Ovary (tissue), 7 donors: ENCODE measurements at regions not wholly inside any gene's neighbourhood (a gene's known extent, or its start where the extent isn't known, plus 50 kb on each side); places are given as distances from the start of the nearest gene placed in this dataset.
A peak's percentile ranks its signal among the peaks of the same experiment; 100 is the strongest.

Experiments used
- DNase-seq, 5 donors: peaks; one replicate each; pipeline ENCODE4 v3.0.0-alpha.2; 2019 to 2020
- H3K27ac ChIP-seq, 2 donors: fragments of 200-600 bp; one replicate each; pipeline versions ENCODE4 v1.5.1 to v1.8.0; 2019 to 2022
- H3K27me3 ChIP-seq: fragments of 200-600 bp; one replicate; pipeline ENCODE4 v1.8.0; 2022
- H3K36me3 ChIP-seq: fragments of 200-600 bp; sonication (generic); one replicate; pipeline ENCODE4 v1.5.1; 2019
- H3K4me1 ChIP-seq: one replicate; pipeline ENCODE4 v1.8.1; 2013; ENCODE audit warnings: mild to moderate bottlenecking, moderate library complexity; ENCODE audit not compliant: insufficient read depth
- H3K4me3 ChIP-seq: fragments of 200-600 bp; sonication (generic); one replicate; pipeline ENCODE4 v1.5.1; 2017
- H3K9me3 ChIP-seq, 2 donors: fragments of 200-600 bp in 1 of 2; sonication (generic) in 1 of 2; one replicate each; pipeline versions ENCODE4 v1.5.1 to v1.8.1; 2013 to 2019; ENCODE audit warnings: mild to moderate bottlenecking in 1 of 2, moderate library complexity in 1 of 2
- CTCF ChIP-seq, 3 donors: fragments of 450-650 bp in 2 of 3; fragments of 200-600 bp in 1 of 3; IDR thresholded peaks; one replicate each; pipeline versions ENCODE4 v1.5.1 to v1.8.0; 2016 to 2022; ENCODE audit warnings: antibody characterized with exemption in 3 of 3, mild to moderate bottlenecking in 1 of 3
- EP300 ChIP-seq: sonication (generic); formaldehyde crosslinking; IDR thresholded peaks from one replicate; pipeline ENCODE4 v1.6.1; 2017; ENCODE audit warnings: antibody characterized with exemption
- POLR2A ChIP-seq: fragments of 450-650 bp; IDR thresholded peaks from one replicate; pipeline ENCODE4 v1.6.1; 2017; ENCODE audit warnings: antibody characterized with exemption, mild to moderate bottlenecking, moderate library complexity
- WGBS, 3 donors: extraction: QIAGEN DNeasy Blood & Tissue Kit in 1 of 3; methylation state at CpG; one replicate each; pipeline versions ENCODE4 v1.1.5 to v1.1.7; 2013 to 2017; 5-methylcytosine and 5-hydroxymethylcytosine counted together
- intact Hi-C, 4 donors: fragments of 100-400 bp; cut with DNase I; formaldehyde crosslinking; loops; one replicate each; pipeline versions ENCODE4 v1.11.0 to v1.15.1; 2022 to 2023
- donor health status: DM: no; HTN: no; CAD: no; lungs with moderate emphysema.
- donor health status: DM: no; HTN: no; CAD: no.
- donor health status: Bipolar disorder and iron deficiency.
- donor health status: DM: no; HTN: no; CAD: no.
- donor health status: DM: yes; HTN: yes; CAD: no.

GRCh38 chr10:33126742-33127141 is 168.7 kb upstream of the ITGB1 start:
- 82 to 89% (median 89%) methylated on average over 6 of the region's 6 CpGs for WGBS, 3 donors
- H3K4me3 ChIP-seq: no peak overlapping the region

DNA sequence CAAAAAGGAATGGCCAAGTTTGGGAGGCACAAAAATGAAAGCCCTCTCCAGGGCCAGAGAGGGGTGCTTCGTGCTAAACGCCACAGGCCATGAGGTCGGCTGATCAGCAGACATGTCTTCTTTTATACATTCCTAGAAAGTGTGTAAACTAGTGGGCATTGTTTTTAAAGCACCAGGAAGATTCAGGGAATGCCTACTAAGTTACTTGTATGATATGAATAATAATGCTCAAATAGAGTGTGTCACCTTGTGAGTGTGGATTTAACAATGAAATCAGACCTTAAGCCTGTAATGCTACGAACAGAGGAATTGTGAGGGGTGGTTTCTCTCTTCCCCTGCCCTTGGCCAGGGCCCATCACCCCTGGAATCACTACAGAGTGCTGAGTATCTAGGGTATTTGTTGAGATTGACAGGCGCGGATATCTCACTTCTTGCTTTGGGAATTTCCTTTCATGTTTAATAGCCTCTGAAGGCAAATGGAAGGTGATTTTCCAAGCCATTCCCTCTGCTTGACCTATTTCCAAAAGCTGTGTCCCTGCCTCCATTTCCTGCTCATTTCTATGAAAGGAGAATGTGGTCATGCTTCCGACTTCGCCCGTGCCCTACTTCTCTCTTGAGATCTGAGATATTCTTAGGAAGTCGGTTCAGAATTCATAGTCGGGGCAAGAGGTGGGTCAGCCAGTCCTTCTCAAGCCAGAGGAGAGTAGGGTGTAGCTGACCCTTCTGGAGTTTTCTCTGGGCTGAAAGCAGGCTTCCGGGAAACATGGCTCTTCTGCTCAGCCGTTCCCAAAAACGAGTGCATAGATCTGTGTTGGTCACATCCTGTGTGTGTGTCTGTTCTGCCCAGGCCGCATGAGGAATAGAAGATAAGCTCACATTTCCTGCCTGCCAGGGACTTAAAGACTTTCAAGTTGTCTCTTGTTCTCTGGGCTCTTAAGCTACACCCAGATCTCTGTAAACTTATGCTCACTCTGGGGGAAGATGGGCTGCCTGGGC is 167.8 kb upstream of the ITGB1 start:
- DNase-seq: no peak
- Histone ChIP-seq H3K9me3 (no peaks in the 10 kb centered on the region), H3K27me3 (no peaks in the 10 kb centered on the region), H3K27ac (peak overlapping the region in 1 of 2 donors; percentile 14), H3K4me3 (no peak overlapping the region), H3K36me3 (no peaks in the 10 kb centered on the region), H3K4me1 (peaks cover 17% of the 10 kb centered on the region)
- intact Hi-C loops: no loop called here
- TF ChIP-seq CTCF (IDR thresholded peaks at IDR 0.05) (no peak), EP300 (no peak), POLR2A (no peak)
- WGBS, 3 donors: 75 to 77% (median 75%) methylated on average over 15 of the region's 15 CpGs

More at GRCh38 chr10:33126742-33127141, 168.7 kb upstream of the ITGB1 start:
- Histone ChIP-seq H3K36me3 (no peaks in the 10 kb centered on the region), H3K27me3 (no peaks in the 10 kb centered on the region), H3K4me1 (peaks cover 16% of the 10 kb centered on the region), H3K9me3 (no peaks in the 10 kb centered on the region), H3K27ac (no peak overlapping the region)
- TF ChIP-seq CTCF (IDR thresholded peaks at IDR 0.05) (no peak), EP300 (no peak)
- intact Hi-C loops: no loop called here
- no peak for DNase-seq

GRCh38 chr10:33125111-33125510 is 167.1 kb upstream of the ITGB1 start:
- no peak for TF ChIP-seq EP300
- no peak for TF ChIP-seq CTCF (IDR thresholded peaks at IDR 0.05)
- intact Hi-C loops: no loop called here
- H3K9me3 ChIP-seq: no peaks in the 10 kb centered on the region
- no peaks in the 10 kb centered on the region for H3K36me3 ChIP-seq
- no peak overlapping the region for H3K27ac ChIP-seq
- WGBS, 3 donors: 84 to 92% (median 88%) methylated on average over 5 of the region's 5 CpGs
- H3K4me3 ChIP-seq: no peak overlapping the region
- peaks cover 17% of the 10 kb centered on the region for H3K4me1 ChIP-seq
- DNase-seq: no peak
- H3K27me3 ChIP-seq: no peaks in the 10 kb centered on the region

GRCh38 chr10:33123680-33124079 is 165.7 kb upstream of the ITGB1 start:
- H3K36me3 ChIP-seq: no peaks in the 10 kb centered on the region
- intact Hi-C loops: no loop called here
- H3K27ac ChIP-seq: no peak overlapping the region
- H3K27me3 ChIP-seq: no peaks in the 10 kb centered on the region
- H3K4me3 ChIP-seq: no peak overlapping the region
- no peak for DNase-seq
- 77 to 92% (median 88%) methylated on average over 2 of the region's 2 CpGs for WGBS, 3 donors
- peaks cover 14% of the 10 kb centered on the region for H3K4me1 ChIP-seq
- no peak for TF ChIP-seq EP300
- no peak for TF ChIP-seq CTCF (IDR thresholded peaks at IDR 0.05)
- no peak for TF ChIP-seq POLR2A
- no peaks in the 10 kb centered on the region for H3K9me3 ChIP-seq
